HCT116 (cell line): ENCODE measurements at regions not wholly inside any gene's neighbourhood (a gene's known extent, or its start where the extent isn't known, plus 50 kb on each side); places are given as distances from the start of the nearest gene placed in this dataset.

Experiments
- ATAC-seq: fragments of 200-7000 bp; cut with Tn5 transposase; 2 replicates; pipeline ENCODE4 v1.9.1; 2020; ENCODE audit warnings: mild to moderate bottlenecking, moderate library complexity
- BruUV-seq: library from RNA; stranded (reverse); fragments of 400-500 nt; replicated peaks from 2 replicates; lab custom pipeline; 2021; lab: Mats Ljungman, UMichigan
- CTCF ChIA-PET: fragments of 300-600 bp; sonication (Branson Sonifier 250); formaldehyde crosslinking; loops from one replicate; lab custom pipeline; 2021; ENCODE audit warnings: antibody characterized with exemption; lab: Charles Lee
- POLR2A ChIA-PET: fragments of 300-600, 350-600 bp; sonication (Branson Sonifier 250); formaldehyde crosslinking; loops from one replicate; lab custom pipeline; 2021; ENCODE audit warnings: antibody characterized with exemption; lab: Charles Lee
- RAD21 ChIA-PET, 2 experiments: fragments of 300-600 bp; sonication (Branson Sonifier 250); formaldehyde crosslinking; loops; one replicate each; lab custom pipeline; 2023; ENCODE audit warnings: low total read pairs in 2 of 2; ENCODE audit not compliant: uncharacterized antibody in 2 of 2, unreplicated experiment in 2 of 2, low non-redundant PET in 1 of 2; lab: Charles Lee
- DNase-seq: peaks from one replicate; pipeline ENCODE4 v3.0.0-alpha.2; 2010; ENCODE audit warnings: low read depth, low spot score
- H2AFZ ChIP-seq: fragments of 200-600 bp; shearing (Covaris generic), sonication (generic); 2 replicates; pipeline ENCODE4 v1.6.1; 2017; ENCODE audit warnings: low read depth, mixed run types, mixed read lengths, antibody characterized with exemption, low read length; ENCODE audit not compliant: poor library complexity, severe bottlenecking
- H3K27ac ChIP-seq: 2 replicates; pipeline ENCODE4 v1.5.1; 2012; ENCODE audit warnings: low read depth, low read length
- H3K27me3 ChIP-seq: fragments of 200-600 bp; sonication (generic); 2 replicates; pipeline ENCODE4 v1.6.1; 2016; ENCODE audit warnings: mixed run types, low read length, mixed read lengths; ENCODE audit not compliant: insufficient read depth
- H3K36me3 ChIP-seq, 2 experiments: fragments of 200-500 bp in 1 of 2; fragments of 200-600 bp in 1 of 2; sonication (Bioruptor generic) in 1 of 2; sonication (generic) in 1 of 2; 2 replicates each; pipeline versions ENCODE4 v1.5.1 to v1.6.1; 2014 to 2016; ENCODE audit warnings: low read length in 2 of 2, inconsistent platforms in 1 of 2, mixed read lengths in 1 of 2, mixed run types in 1 of 2; ENCODE audit not compliant: insufficient read depth in 2 of 2, control insufficient read depth in 1 of 2
- H3K4me1 ChIP-seq, 2 experiments: fragments of 200-600 bp in 1 of 2; sonication (generic) in 1 of 2; 2 replicates each; pipeline versions ENCODE4 v1.5.1 to v1.6.1; 2012 to 2017; ENCODE audit warnings: low read length in 2 of 2, inconsistent platforms in 1 of 2, mild to moderate bottlenecking in 1 of 2, mixed read lengths in 1 of 2, mixed run types in 1 of 2, moderate library complexity in 1 of 2; ENCODE audit not compliant: insufficient read depth in 2 of 2, control insufficient read depth in 1 of 2
- H3K4me2 ChIP-seq: fragments of 200-600 bp; sonication (generic); 2 replicates; pipeline ENCODE4 v1.6.1; 2017; ENCODE audit warnings: mixed run types, low read length, mixed read lengths
- H3K4me3 ChIP-seq, 2 experiments: fragments of 200-600 bp in 1 of 2; sonication (generic) in 1 of 2; replicated peaks in 1 of 2; 2 replicates each; pipeline ENCODE4 v1.5.1; 2011 to 2016; ENCODE audit warnings: low read length in 2 of 2, control low read depth in 1 of 2, low read depth in 1 of 2, mild to moderate bottlenecking in 1 of 2, mixed read lengths in 1 of 2, mixed run types in 1 of 2
- H3K79me2 ChIP-seq: fragments of 200-600 bp; sonication (generic); 2 replicates; pipeline ENCODE4 v1.6.1; 2017; ENCODE audit warnings: mild to moderate bottlenecking, mixed run types, low read length, moderate library complexity, mixed read lengths; ENCODE audit not compliant: insufficient read depth
- H3K9ac ChIP-seq: fragments of 200-600 bp; sonication (generic); 2 replicates; pipeline ENCODE4 v1.6.1; 2016; ENCODE audit warnings: low read length, mixed read lengths
- H3K9me2 ChIP-seq: fragments of 200-600 bp; sonication (generic), shearing (Covaris generic); 2 replicates; pipeline ENCODE4 v1.6.1; 2017; ENCODE audit warnings: mixed run types, mild to moderate bottlenecking, moderate library complexity; ENCODE audit not compliant: insufficient read depth
- H3K9me3 ChIP-seq, 2 experiments: fragments of 200-500 bp in 1 of 2; fragments of 200-600 bp in 1 of 2; sonication (Bioruptor generic) in 1 of 2; sonication (generic) in 1 of 2; 2 replicates each; pipeline ENCODE4 v1.6.1; 2014 to 2017; ENCODE audit warnings: low read length in 2 of 2, mixed read lengths in 2 of 2, inconsistent platforms in 1 of 2, low read depth in 1 of 2, mild to moderate bottlenecking in 1 of 2, mixed run types in 1 of 2, moderate library complexity in 1 of 2; ENCODE audit not compliant: control insufficient read depth in 1 of 2, insufficient read depth in 1 of 2
- H4K20me1 ChIP-seq: fragments of 200-600 bp; sonication (generic), shearing (Covaris generic); 2 replicates; pipeline ENCODE4 v1.6.1; 2017; ENCODE audit warnings: mixed run types, mild to moderate bottlenecking, moderate library complexity; ENCODE audit not compliant: insufficient read depth
- CBX3 ChIP-seq: IDR thresholded peaks from 2 replicates; pipeline ENCODE4 v1.6.1; 2012; ENCODE audit warnings: low read depth
- CEBPB ChIP-seq: IDR thresholded peaks from 2 replicates; pipeline ENCODE4 v1.6.1; 2012; ENCODE audit warnings: low read depth
- EGR1 ChIP-seq: IDR thresholded peaks from 2 replicates; pipeline ENCODE4 v1.6.1; 2012; ENCODE audit warnings: low read depth
- ELF1 ChIP-seq: IDR thresholded peaks from 2 replicates; pipeline ENCODE4 v1.6.1; 2012; ENCODE audit warnings: low read depth, borderline replicate concordance
- EZH2 ChIP-seq: fragments of 200-600 bp; sonication (generic); IDR thresholded peaks from 2 replicates; pipeline ENCODE4 v1.6.1; 2017; ENCODE audit warnings: antibody characterized with exemption, mixed run types
- EZH2phosphoT487 ChIP-seq: fragments of 200-600 bp; IDR thresholded peaks from 2 replicates; pipeline ENCODE4 v1.6.1; 2018; ENCODE audit warnings: antibody characterized with exemption, borderline replicate concordance
- FOSL1 ChIP-seq: IDR thresholded peaks from 2 replicates; pipeline ENCODE4 v1.6.1; 2012; ENCODE audit warnings: low read depth
- JUND ChIP-seq: IDR thresholded peaks from 2 replicates; pipeline ENCODE4 v1.6.1; 2012
- RAD21 ChIP-seq: IDR thresholded peaks from 2 replicates; pipeline ENCODE4 v1.6.1; 2012; ENCODE audit warnings: low read depth, mild to moderate bottlenecking
- SIN3A ChIP-seq: IDR thresholded peaks from 2 replicates; pipeline ENCODE4 v1.6.1; 2012; ENCODE audit warnings: low read depth
- SP1 ChIP-seq: IDR thresholded peaks from 2 replicates; pipeline ENCODE4 v1.6.1; 2012; ENCODE audit warnings: low read depth
- SRF ChIP-seq: IDR thresholded peaks from 2 replicates; pipeline ENCODE4 v1.6.1; 2012; ENCODE audit warnings: low read depth
- TCF7L2 ChIP-seq: IDR thresholded peaks from 2 replicates; pipeline ENCODE4 v1.7.0; 2011; ENCODE audit warnings: borderline replicate concordance, inconsistent platforms; ENCODE audit not compliant: insufficient read depth, insufficient read length; ENCODE audit errors: extremely low read depth
- YY1 ChIP-seq: IDR thresholded peaks from 2 replicates; pipeline ENCODE4 v1.6.1; 2011; ENCODE audit warnings: low read length, low read depth, moderate library complexity, mild to moderate bottlenecking; ENCODE audit not compliant: insufficient replicate concordance; ENCODE audit errors: extremely low read depth
- ZFX ChIP-seq: fragments of 450-650 bp; IDR thresholded peaks from 2 replicates; pipeline ENCODE4 v1.6.1; 2017
- ZNF274 ChIP-seq: fragments of 200-500 bp; sonication (Bioruptor generic); IDR thresholded peaks from 2 replicates; pipeline ENCODE4 v1.6.1; 2014; ENCODE audit warnings: mild to moderate bottlenecking, low read depth, low read length, inconsistent platforms
- intact Hi-C: fragments of 100-400 bp; cut with micrococcal nuclease; formaldehyde crosslinking; loops from 2 replicates; pipeline ENCODE4 v1.10.0; 2022
- TF ChIP-seq, protein P1 (sequence below): IDR thresholded peaks from 2 replicates; pipeline ENCODE4 v1.6.1; 2012
- TF ChIP-seq, protein P2 (sequence below): IDR thresholded peaks from 2 replicates; pipeline ENCODE4 v1.6.1; 2012
- TF ChIP-seq, protein P3 (sequence below), 3 experiments: fragments of 200-600 bp in 1 of 3; sonication (generic) in 1 of 3; IDR thresholded peaks in 2 of 3; conservative IDR thresholded peaks in 1 of 3; 2 replicates each; pipeline ENCODE4 v1.5.1; 2012 to 2017; ENCODE audit warnings: low read depth in 2 of 3, low read length in 2 of 3, antibody characterized with exemption in 1 of 3, borderline replicate concordance in 1 of 3, control low read depth in 1 of 3, mild to moderate bottlenecking in 1 of 3, mixed read lengths in 1 of 3, mixed run types in 1 of 3, moderate library complexity in 1 of 3; ENCODE audit not compliant: insufficient read depth in 1 of 3
- TF ChIP-seq, protein P4 (sequence below): IDR thresholded peaks from 2 replicates; pipeline ENCODE4 v1.6.1; 2012; ENCODE audit warnings: low read depth

DNA sequence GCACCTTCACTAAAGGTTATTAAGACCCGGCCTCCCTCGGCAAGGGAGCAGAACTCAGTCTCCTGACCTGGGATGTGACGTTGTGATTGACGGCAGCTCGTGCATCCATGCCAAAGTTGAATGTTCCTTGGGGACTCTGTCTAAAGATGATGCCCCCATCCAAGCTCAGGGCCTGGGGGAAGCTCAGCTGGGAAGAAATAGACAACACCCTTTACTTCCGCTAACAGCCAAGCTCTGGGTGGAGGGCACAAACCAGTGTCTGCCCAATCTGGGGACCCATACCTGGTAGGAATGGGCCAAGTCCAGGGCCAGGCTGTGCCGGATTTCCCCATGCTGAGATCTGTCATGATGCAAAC is 95.4 kb downstream of the RMI2 start:
- H4K20me1 ChIP-seq, result no peaks in the 10 kb centered on the region
- intact Hi-C loops, result no loop called here
- no peak overlapping the region for H2AFZ ChIP-seq
- no peak overlapping the region for H3K4me3 ChIP-seq
- no peaks in the 10 kb centered on the region for H3K27me3 ChIP-seq
- ChIA-PET RAD21 (no interaction called here), POLR2A (no interaction called here), CTCF (no interaction called here)
- no peak overlapping the region for H3K9ac ChIP-seq
- no peaks in the 10 kb centered on the region for H3K9me2 ChIP-seq
- H3K4me2 ChIP-seq, result no peak overlapping the region
- H3K36me3 ChIP-seq, result no peaks in the 10 kb centered on the region
- no peak overlapping the region for H3K27ac ChIP-seq
- H3K9me3 ChIP-seq, result peaks cover 6 to 13% of the 10 kb centered on the region in 2 experiments; a peak in 2 of 4 replicates
- BruUV-seq, result no TSS peak
- no peaks in the 10 kb centered on the region for H3K4me1 ChIP-seq
- H3K79me2 ChIP-seq, result no peaks in the 10 kb centered on the region
- no peak for ATAC-seq
- DNase-seq, result no peak
- TF ChIP-seq, protein P1, sequence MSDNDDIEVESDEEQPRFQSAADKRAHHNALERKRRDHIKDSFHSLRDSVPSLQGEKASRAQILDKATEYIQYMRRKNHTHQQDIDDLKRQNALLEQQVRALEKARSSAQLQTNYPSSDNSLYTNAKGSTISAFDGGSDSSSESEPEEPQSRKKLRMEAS, result no peak
- TF ChIP-seq, protein P2, sequence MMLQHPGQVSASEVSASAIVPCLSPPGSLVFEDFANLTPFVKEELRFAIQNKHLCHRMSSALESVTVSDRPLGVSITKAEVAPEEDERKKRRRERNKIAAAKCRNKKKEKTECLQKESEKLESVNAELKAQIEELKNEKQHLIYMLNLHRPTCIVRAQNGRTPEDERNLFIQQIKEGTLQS, result no peak
- TF ChIP-seq YY1 (no peak), SP1 (no peak), EGR1 (no peak), EZH2phosphoT487 (no peak), CEBPB (no peak), ELF1 (no peak), JUND (no peak), SRF (no peak), SIN3A (no peak), ZFX (no peak), ZNF274 (no peak), TCF7L2 (no peak), RAD21 (no peak), CBX3 (no peak), EZH2 (no peak), FOSL1 (no peak)
- TF ChIP-seq, protein P3, sequence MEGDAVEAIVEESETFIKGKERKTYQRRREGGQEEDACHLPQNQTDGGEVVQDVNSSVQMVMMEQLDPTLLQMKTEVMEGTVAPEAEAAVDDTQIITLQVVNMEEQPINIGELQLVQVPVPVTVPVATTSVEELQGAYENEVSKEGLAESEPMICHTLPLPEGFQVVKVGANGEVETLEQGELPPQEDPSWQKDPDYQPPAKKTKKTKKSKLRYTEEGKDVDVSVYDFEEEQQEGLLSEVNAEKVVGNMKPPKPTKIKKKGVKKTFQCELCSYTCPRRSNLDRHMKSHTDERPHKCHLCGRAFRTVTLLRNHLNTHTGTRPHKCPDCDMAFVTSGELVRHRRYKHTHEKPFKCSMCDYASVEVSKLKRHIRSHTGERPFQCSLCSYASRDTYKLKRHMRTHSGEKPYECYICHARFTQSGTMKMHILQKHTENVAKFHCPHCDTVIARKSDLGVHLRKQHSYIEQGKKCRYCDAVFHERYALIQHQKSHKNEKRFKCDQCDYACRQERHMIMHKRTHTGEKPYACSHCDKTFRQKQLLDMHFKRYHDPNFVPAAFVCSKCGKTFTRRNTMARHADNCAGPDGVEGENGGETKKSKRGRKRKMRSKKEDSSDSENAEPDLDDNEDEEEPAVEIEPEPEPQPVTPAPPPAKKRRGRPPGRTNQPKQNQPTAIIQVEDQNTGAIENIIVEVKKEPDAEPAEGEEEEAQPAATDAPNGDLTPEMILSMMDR (IDR thresholded peaks at IDR 0.05 in 2 of 3, conservative IDR thresholded peaks at IDR 0.05 in 1 of 3; ENCODE audit: borderline replicate concordance in 1 of 3, insufficient read depth in 1 of 3, low read depth in 2 of 3, low read length in 2 of 3), result no peak
- TF ChIP-seq, protein P4, sequence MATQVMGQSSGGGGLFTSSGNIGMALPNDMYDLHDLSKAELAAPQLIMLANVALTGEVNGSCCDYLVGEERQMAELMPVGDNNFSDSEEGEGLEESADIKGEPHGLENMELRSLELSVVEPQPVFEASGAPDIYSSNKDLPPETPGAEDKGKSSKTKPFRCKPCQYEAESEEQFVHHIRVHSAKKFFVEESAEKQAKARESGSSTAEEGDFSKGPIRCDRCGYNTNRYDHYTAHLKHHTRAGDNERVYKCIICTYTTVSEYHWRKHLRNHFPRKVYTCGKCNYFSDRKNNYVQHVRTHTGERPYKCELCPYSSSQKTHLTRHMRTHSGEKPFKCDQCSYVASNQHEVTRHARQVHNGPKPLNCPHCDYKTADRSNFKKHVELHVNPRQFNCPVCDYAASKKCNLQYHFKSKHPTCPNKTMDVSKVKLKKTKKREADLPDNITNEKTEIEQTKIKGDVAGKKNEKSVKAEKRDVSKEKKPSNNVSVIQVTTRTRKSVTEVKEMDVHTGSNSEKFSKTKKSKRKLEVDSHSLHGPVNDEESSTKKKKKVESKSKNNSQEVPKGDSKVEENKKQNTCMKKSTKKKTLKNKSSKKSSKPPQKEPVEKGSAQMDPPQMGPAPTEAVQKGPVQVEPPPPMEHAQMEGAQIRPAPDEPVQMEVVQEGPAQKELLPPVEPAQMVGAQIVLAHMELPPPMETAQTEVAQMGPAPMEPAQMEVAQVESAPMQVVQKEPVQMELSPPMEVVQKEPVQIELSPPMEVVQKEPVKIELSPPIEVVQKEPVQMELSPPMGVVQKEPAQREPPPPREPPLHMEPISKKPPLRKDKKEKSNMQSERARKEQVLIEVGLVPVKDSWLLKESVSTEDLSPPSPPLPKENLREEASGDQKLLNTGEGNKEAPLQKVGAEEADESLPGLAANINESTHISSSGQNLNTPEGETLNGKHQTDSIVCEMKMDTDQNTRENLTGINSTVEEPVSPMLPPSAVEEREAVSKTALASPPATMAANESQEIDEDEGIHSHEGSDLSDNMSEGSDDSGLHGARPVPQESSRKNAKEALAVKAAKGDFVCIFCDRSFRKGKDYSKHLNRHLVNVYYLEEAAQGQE, result no peak
- TF ChIP-seq, all 23 proteins: peak for 0
